ENCODE measurements at regions not wholly inside any gene's neighbourhood (a gene's known extent, or its start where the extent isn't known, plus 50 kb on each side); places are given as distances from the start of the nearest gene placed in this dataset.
"Not testable (repeated sequence)": the region's sequence is repeated elsewhere in the genome, so short reads cannot be mapped to it uniquely, and the experiment has no call there.

GRCh38 chr10:34013235-34013634 lies 678.8 kb upstream of the NRP1 start:
- DNase-seq = no peak

- DNase-seq = peak; percentile 13
These were observed 676.4 kb upstream of the NRP1 start for GRCh38 chr10:34010891-34011290.

GRCh38 chr10:34010228-34010627 lies 675.8 kb upstream of the NRP1 start:
- DNase-seq = not testable (repeated sequence)

GRCh38 chr10:34008656-34009055 lies 674.2 kb upstream of the NRP1 start:
- DNase-seq = no peak

- no peak for DNase-seq
These were observed 672.0 kb upstream of the NRP1 start for GRCh38 chr10:34006471-34006870.

- DNase-seq = no peak
These were observed 669.1 kb upstream of the NRP1 start for GRCh38 chr10:34003561-34003960.

GRCh38 chr10:34002896-34003295 lies 668.4 kb upstream of the NRP1 start:
- no peak for DNase-seq

GRCh38 chr10:34001831-34002230 lies 667.4 kb upstream of the NRP1 start:
- no peak for DNase-seq

GRCh38 chr10:34001087-34001580 lies 666.7 kb upstream of the NRP1 start:
- DNase-seq = no peak

GRCh38 chr10:33993917-33994316 lies 659.5 kb upstream of the NRP1 start:
- DNase-seq = no peak

GRCh38 chr10:33991924-33992323 lies 657.5 kb upstream of the NRP1 start:
- DNase-seq = no peak

- DNase-seq = no peak
These were observed 652.0 kb upstream of the NRP1 start for GRCh38 chr10:33986515-33986914.

- DNase-seq = no peak
These were observed 651.5 kb upstream of the NRP1 start for GRCh38 chr10:33986016-33986415.

GRCh38 chr10:33982995-33983394 lies 648.5 kb upstream of the NRP1 start:
- DNase-seq = peak; percentile 34

GRCh38 chr10:33981301-33981700 lies 646.8 kb upstream of the NRP1 start:
- no peak for DNase-seq

- DNase-seq = no peak
These were observed 644.7 kb upstream of the NRP1 start for GRCh38 chr10:33979195-33979594.

- DNase-seq = no peak
These were observed 641.0 kb upstream of the NRP1 start for GRCh38 chr10:33975481-33975880.

GRCh38 chr10:33974976-33975478 lies 640.6 kb upstream of the NRP1 start:
- no peak for DNase-seq

- no peak for DNase-seq
These were observed 634.5 kb upstream of the NRP1 start for GRCh38 chr10:33968983-33969382.

GRCh38 chr10:33967606-33968120 lies 633.2 kb upstream of the NRP1 start:
- peak; percentile 71 for DNase-seq

GRCh38 chr10:33966946-33967345 lies 632.5 kb upstream of the NRP1 start:
- peak; percentile 17 for DNase-seq

- no peak for DNase-seq
These were observed 631.5 kb upstream of the NRP1 start for GRCh38 chr10:33965795-33966581.

- peak; percentile 79 for DNase-seq
These were observed 629.3 kb upstream of the NRP1 start for GRCh38 chr10:33963729-33964128.

- not testable (repeated sequence) for DNase-seq
These were observed 621.9 kb upstream of the NRP1 start for GRCh38 chr10:33956322-33956721.
